GM12878 (cell line): ENCODE measurements at regions not wholly inside any gene's neighbourhood (a gene's known extent, or its start where the extent isn't known, plus 50 kb on each side); places are given as distances from the start of the nearest gene placed in this dataset.

Experiments used
- ATF7 ChIP-seq: fragments of 450-650 bp; IDR thresholded peaks from 2 replicates; pipeline ENCODE4 v1.6.1; 2016; ENCODE audit warnings: low read depth, mild to moderate bottlenecking
- FOXM1 ChIP-seq: IDR thresholded peaks from 2 replicates; pipeline ENCODE4 v1.6.1; 2012; ENCODE audit warnings: low read depth, mild to moderate bottlenecking, inconsistent platforms, low read length, moderate library complexity
- HDAC6 ChIP-seq: fragments of 200-600 bp; sonication (generic); IDR thresholded peaks from one replicate; pipeline ENCODE4 v1.8.0; 2017; ENCODE audit warnings: antibody characterized with exemption; ENCODE audit not compliant: unreplicated experiment
- JUND ChIP-seq: IDR thresholded peaks from 2 replicates; pipeline ENCODE4 v1.6.1; 2012; ENCODE audit warnings: low read depth, mild to moderate bottlenecking, low read length, improper control_type of control experiment, moderate library complexity
- KDM1A ChIP-seq: fragments of 200-600 bp; sonication (generic); IDR thresholded peaks from 2 replicates; pipeline ENCODE4 v1.6.1; 2016; ENCODE audit warnings: borderline replicate concordance
- SIN3A ChIP-seq: IDR thresholded peaks from 2 replicates; pipeline ENCODE4 v1.6.1; 2012; ENCODE audit warnings: low read depth, low read length, improper control_type of control experiment
- SMARCA5 ChIP-seq: fragments of 450-650 bp; IDR thresholded peaks from 2 replicates; pipeline ENCODE4 v1.6.1; 2017; ENCODE audit warnings: mild to moderate bottlenecking
- TARDBP ChIP-seq: IDR thresholded peaks from 2 replicates; pipeline ENCODE4 v1.6.1; 2016; ENCODE audit warnings: borderline replicate concordance
- TF ChIP-seq, protein P1 (sequence below): fragments of 450-650 bp; IDR thresholded peaks from 2 replicates; pipeline ENCODE4 v1.6.1; 2016; ENCODE audit warnings: mild to moderate bottlenecking, moderate library complexity, borderline replicate concordance

DNA sequence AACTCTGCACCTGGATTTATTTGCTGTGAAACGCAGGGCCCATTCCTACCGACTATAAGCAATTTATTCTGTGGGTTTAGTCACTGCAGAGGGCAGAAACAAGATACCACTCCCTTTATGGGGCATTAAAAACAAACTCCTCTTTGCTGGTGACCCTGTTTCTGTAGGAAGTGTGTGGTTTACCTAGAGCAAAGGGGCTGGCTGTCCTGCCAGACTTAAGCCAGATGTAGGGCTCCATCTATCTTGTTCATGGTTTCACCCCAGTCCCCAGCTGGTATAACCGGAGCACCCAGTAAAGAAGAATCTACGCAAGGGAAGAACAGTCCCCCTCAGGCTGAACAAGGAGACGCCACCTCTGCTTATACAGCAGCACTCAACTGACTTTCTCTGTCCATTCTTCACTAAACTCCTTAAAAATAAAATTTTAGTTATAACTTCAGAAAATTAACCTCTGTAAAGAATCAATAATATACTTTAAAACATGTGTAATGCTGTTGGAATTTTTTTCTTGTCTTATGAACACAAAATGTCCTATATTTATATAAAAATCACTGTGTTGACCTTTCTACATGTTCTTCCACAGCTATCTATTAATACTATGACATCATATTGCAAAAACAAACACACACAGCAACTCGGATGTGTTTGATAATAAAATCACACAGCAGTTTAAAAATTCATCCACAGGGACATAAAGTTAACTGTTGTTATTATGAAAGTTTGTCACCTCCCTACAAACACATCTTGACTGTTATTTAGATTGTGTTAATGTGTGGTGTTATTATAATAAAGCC, 126.1 kb upstream of the RPS6KA2 start:
- TF ChIP-seq HDAC6 (no peak), SMARCA5 (no peak), KDM1A (no peak), TARDBP (no peak), SIN3A (no peak), JUND (no peak), FOXM1 (no peak), ATF7 (no peak)
- TF ChIP-seq, protein P1, sequence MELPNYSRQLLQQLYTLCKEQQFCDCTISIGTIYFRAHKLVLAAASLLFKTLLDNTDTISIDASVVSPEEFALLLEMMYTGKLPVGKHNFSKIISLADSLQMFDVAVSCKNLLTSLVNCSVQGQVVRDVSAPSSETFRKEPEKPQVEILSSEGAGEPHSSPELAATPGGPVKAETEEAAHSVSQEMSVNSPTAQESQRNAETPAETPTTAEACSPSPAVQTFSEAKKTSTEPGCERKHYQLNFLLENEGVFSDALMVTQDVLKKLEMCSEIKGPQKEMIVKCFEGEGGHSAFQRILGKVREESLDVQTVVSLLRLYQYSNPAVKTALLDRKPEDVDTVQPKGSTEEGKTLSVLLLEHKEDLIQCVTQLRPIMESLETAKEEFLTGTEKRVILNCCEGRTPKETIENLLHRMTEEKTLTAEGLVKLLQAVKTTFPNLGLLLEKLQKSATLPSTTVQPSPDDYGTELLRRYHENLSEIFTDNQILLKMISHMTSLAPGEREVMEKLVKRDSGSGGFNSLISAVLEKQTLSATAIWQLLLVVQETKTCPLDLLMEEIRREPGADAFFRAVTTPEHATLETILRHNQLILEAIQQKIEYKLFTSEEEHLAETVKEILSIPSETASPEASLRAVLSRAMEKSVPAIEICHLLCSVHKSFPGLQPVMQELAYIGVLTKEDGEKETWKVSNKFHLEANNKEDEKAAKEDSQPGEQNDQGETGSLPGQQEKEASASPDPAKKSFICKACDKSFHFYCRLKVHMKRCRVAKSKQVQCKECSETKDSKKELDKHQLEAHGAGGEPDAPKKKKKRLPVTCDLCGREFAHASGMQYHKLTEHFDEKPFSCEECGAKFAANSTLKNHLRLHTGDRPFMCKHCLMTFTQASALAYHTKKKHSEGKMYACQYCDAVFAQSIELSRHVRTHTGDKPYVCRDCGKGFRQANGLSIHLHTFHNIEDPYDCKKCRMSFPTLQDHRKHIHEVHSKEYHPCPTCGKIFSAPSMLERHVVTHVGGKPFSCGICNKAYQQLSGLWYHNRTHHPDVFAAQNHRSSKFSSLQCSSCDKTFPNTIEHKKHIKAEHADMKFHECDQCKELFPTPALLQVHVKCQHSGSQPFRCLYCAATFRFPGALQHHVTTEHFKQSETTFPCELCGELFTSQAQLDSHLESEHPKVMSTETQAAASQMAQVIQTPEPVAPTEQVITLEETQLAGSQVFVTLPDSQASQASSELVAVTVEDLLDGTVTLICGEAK, result no peak
